Heart left ventricle (tissue), 16 donors: ENCODE measurements at regions not wholly inside any gene's neighbourhood (a gene's known extent, or its start where the extent isn't known, plus 50 kb on each side); places are given as distances from the start of the nearest gene placed in this dataset.
"Not testable (repeated sequence)": the region's sequence is repeated elsewhere in the genome, so short reads cannot be mapped to it uniquely, and the experiment has no call there.

ENCODE experiments used
- ATAC-seq, 4 donors: fragments of 200-7000 bp; cut with Tn5 transposase; one replicate each; pipeline ENCODE4 v1.9.1; 2020 to 2022; ENCODE audit warnings: moderate library complexity in 4 of 4, mild to moderate bottlenecking in 3 of 4, moderate number of reproducible peaks in 1 of 4
- DNase-seq, 5 donors: peaks; one replicate each; pipeline ENCODE4 v3.0.0-alpha.2; 2020
- H3K27ac ChIP-seq, 12 donors: fragments of 200-600 bp; sonication (generic) in 4 of 12; one replicate each; pipeline versions ENCODE4 v1.5.0 to v1.8.0; 2016 to 2022; ENCODE audit warnings: mild to moderate bottlenecking in 2 of 12
- H3K27me3 ChIP-seq, 9 donors: fragments of 200-600 bp; sonication (generic) in 2 of 9; one replicate each; pipeline versions ENCODE4 v1.5.1 to v1.8.0; 2016 to 2022; ENCODE audit warnings: mild to moderate bottlenecking in 3 of 9
- H3K36me3 ChIP-seq, 9 donors: fragments of 200-600 bp; sonication (generic) in 2 of 9; one replicate each; pipeline versions ENCODE4 v1.5.0 to v1.8.0; 2018 to 2022; ENCODE audit warnings: mild to moderate bottlenecking in 2 of 9
- H3K4me1 ChIP-seq, 12 donors: fragments of 200-600 bp; sonication (generic) in 4 of 12; one replicate each; pipeline versions ENCODE4 v1.5.0 to v1.8.0; 2016 to 2022; ENCODE audit warnings: mild to moderate bottlenecking in 3 of 12
- H3K4me3 ChIP-seq, 12 donors: fragments of 200-600 bp; sonication (generic) in 4 of 12; one replicate each; pipeline versions ENCODE4 v1.5.0 to v1.8.0; 2017 to 2022; ENCODE audit warnings: mild to moderate bottlenecking in 9 of 12, moderate library complexity in 4 of 12
- H3K9me3 ChIP-seq, 12 donors: fragments of 200-600 bp; sonication (generic) in 4 of 12; one replicate each; pipeline versions ENCODE4 v1.5.0 to v1.8.0; 2016 to 2022; ENCODE audit warnings: mild to moderate bottlenecking in 1 of 12
- CTCF ChIP-seq, 12 donors: fragments of 200-600 bp; sonication (generic) in 4 of 12; IDR thresholded peaks; one replicate each; pipeline versions ENCODE4 v1.5.0 to v1.8.0; 2018 to 2022; ENCODE audit warnings: antibody characterized with exemption in 12 of 12, mild to moderate bottlenecking in 5 of 12
- POLR2A ChIP-seq, 2 donors: fragments of 450-650 bp; IDR thresholded peaks; one replicate each; pipeline ENCODE4 v1.6.1; 2017; ENCODE audit warnings: antibody characterized with exemption in 2 of 2, mild to moderate bottlenecking in 2 of 2, moderate library complexity in 2 of 2
- WGBS, 4 donors: extraction: QIAGEN DNeasy Blood & Tissue Kit in 2 of 4; methylation state at CpG; one replicate each; pipeline versions ENCODE4 v1.1.5 to v1.1.7; 2013 to 2018; 5-methylcytosine and 5-hydroxymethylcytosine counted together
- intact Hi-C, 10 donors: fragments of 100-400 bp; cut with DNase I; formaldehyde crosslinking; loops; one replicate each; pipeline versions ENCODE4 v1.11.1 to v1.14.2; 2022
- donor health status: ischemic (EF 13 %, LVEDD 7.1; RV severe dilation, severe dysfunction).
- donor health status: healthy with polysubstance abuse.
- donor health status: DM: no; HTN: yes; CAD: no.
- donor health status: DM: no; HTN: no; CAD: no.
- donor health status: ischemic (EF 25% LVEDD 6.9; RV normal size, moderate dysfunction).
- donor health status: ischemic (EF 25% LVEDD 5.7; RV mildly dilated, moderate dysfunction).
- donor health status: healthy.
- donor health status: DM: yes; HTN: yes; CAD: no.
- donor health status: ischemic (EF 35%, LVEDD 5.7; RV mildly dilated, moderate dysfunction).
- donor health status: nonischemic (EF 11% LVEDD 7.7; RV severe dilation, severe dysfunction).
- donor health status: DM: yes; HTN: yes; CAD: no.
- donor health status: PGD.
- donor health status: ischemic (EF 29% LVEDD 5.4; RV normal size, mild dysfunction).
- donor health status: nonischemic (EF 23%, LVEDD 6.1; RV moderate dilation, normal function).

GRCh38 chr11:110356762-110357671 is 60.6 kb upstream of the RDX start:
- Histone ChIP-seq H3K4me1 (peaks cover 0 to 7% (median 0%) of the 10 kb centered on the region in 12 donors), H3K27ac (no peak overlapping the region), H3K9me3 (no peaks in the 10 kb centered on the region), H3K4me3 (no peak overlapping the region), H3K27me3 (no peaks in the 10 kb centered on the region), H3K36me3 (no peaks in the 10 kb centered on the region)
- WGBS, 4 donors, result 76 to 83% (median 80%) methylated on average over 5 of the region's 5 CpGs
- DNase-seq, result no peak
- intact Hi-C loops, result no loop called here
- TF ChIP-seq CTCF (IDR thresholded peaks at IDR 0.05) (no peak), POLR2A (IDR thresholded peaks at IDR 0.05) (no peak)
- peak in 1 of 4 donors; percentile 42 for ATAC-seq

GRCh38 chr11:110358336-110358735 is 61.9 kb upstream of the RDX start:
- Histone ChIP-seq H3K4me3 (no peak overlapping the region), H3K9me3 (no peaks in the 10 kb centered on the region), H3K4me1 (peaks cover 0 to 16% (median 5%) of the 10 kb centered on the region in 12 donors), H3K27ac (no peak overlapping the region), H3K36me3 (no peaks in the 10 kb centered on the region), H3K27me3 (no peaks in the 10 kb centered on the region)
- DNase-seq, result no peak
- intact Hi-C loops, result no loop called here
- no peak for ATAC-seq
- WGBS, 4 donors, result 95 to 99% (median 97%) methylated on average over 3 of the region's 3 CpGs
- TF ChIP-seq CTCF (IDR thresholded peaks at IDR 0.05), result no peak
- TF ChIP-seq POLR2A (IDR thresholded peaks at IDR 0.05), result no peak

GRCh38 chr11:110360781-110361408 is 64.5 kb upstream of the RDX start:
- not testable (repeated sequence) for H3K4me3 ChIP-seq, H3K27ac ChIP-seq, ATAC-seq, DNase-seq, H3K27me3 ChIP-seq, H3K9me3 ChIP-seq, H3K36me3 ChIP-seq
- intact Hi-C loops, result loop anchor here in 7 of 10 donors (5.0 to 10.0 kb wide), 3 partner anchors 64 to 414 kb away; partner anchors contain the start of gene RDX (in 7 of the 7)
- WGBS, 4 donors, result 86 to 95% (median 90%) methylated on average over 3 of the region's 3 CpGs
- peaks cover 0 to 19% (median 9%) of the 10 kb centered on the region in 12 donors for H3K4me1 ChIP-seq

- TF ChIP-seq POLR2A (IDR thresholded peaks at IDR 0.05) (no peak), CTCF (IDR thresholded peaks at IDR 0.05) (no peak)
- peak overlapping the region in 11 of 12 donors; percentile 3 to 70 (median 41) for H3K27ac ChIP-seq
- no peaks in the 10 kb centered on the region for H3K27me3 ChIP-seq
- no peak overlapping the region for H3K4me3 ChIP-seq
- H3K4me1 ChIP-seq, result peaks cover 6 to 34% (median 14%) of the 10 kb centered on the region in 12 donors
- no peaks in the 10 kb centered on the region for H3K36me3 ChIP-seq
- 32 to 44% (median 36%) methylated on average over 6 of the region's 6 CpGs for WGBS, 4 donors
- H3K9me3 ChIP-seq, result no peaks in the 10 kb centered on the region
- intact Hi-C loops, result loop anchor here in 7 of 10 donors (5.0 to 10.0 kb wide), 3 partner anchors 66 to 416 kb away; partner anchors contain the start of gene RDX (in 7 of the 7)
- peak in 3 of 5 donors; percentile 20 to 36 (median 30) for DNase-seq
- ATAC-seq, result peak in 3 of 4 donors; percentile 52 to 72 (median 68)
Observed at GRCh38 chr11:110362971-110363509, 66.6 kb upstream of the RDX start.
